A673 (cell line): ENCODE measurements at regions not wholly inside any gene's neighbourhood (a gene's known extent, or its start where the extent isn't known, plus 50 kb on each side); places are given as distances from the start of the nearest gene placed in this dataset.

Experiments
- CTCF ChIP-seq: fragments of 300-800, 200-600 bp; sonication (generic); conservative IDR thresholded peaks from 2 replicates; pipeline ENCODE4 v1.5.1; 2017; ENCODE audit warnings: low read depth, mild to moderate bottlenecking, antibody characterized with exemption, low read length, moderate library complexity, mixed read lengths
- EZH2 ChIP-seq: fragments of 200-600 bp; sonication (generic); IDR thresholded peaks from 2 replicates; pipeline ENCODE4 v1.6.1; 2017; ENCODE audit warnings: borderline replicate concordance, low read depth, mild to moderate bottlenecking, mixed read lengths, antibody characterized with exemption, low read length; ENCODE audit not compliant: poor library complexity, severe bottlenecking

DNA sequence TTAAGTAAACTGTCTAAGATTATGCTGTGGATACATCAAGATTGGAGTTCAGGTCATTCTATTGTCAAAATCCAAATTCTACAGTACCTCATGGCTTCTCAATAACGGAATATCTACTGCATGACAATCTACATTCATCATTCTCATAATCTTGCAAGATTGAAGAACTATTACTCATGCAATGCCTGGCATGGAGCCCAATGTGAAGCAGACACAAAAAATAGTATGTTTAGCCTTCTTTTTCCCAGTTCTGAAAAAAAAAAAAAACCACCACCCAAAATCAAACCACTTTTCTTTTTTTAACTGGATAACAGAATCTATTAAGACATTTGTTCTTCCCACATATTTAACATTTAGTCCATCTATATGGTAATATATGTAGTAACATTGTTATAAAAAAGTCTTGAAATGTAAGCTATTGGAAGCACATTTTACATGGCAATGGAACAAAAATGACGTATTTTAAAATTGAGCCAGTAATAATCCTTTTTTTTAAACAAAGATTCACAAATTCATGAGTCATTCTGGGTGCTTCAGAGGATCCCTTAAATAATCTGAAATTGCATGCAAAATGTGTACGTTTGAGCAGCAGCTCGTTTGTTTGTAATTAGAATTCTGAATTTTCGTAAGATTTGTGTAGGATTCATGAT, 232.2 kb upstream of the FMR1 start:
- TF ChIP-seq CTCF (no peak), EZH2 (no peak)
